BJ (cell line): ENCODE measurements at regions not wholly inside any gene's neighbourhood (a gene's known extent, or its start where the extent isn't known, plus 50 kb on each side); places are given as distances from the start of the nearest gene placed in this dataset.

Source experiments
- CTCF ChIA-PET: fragments of 350-600 bp; formaldehyde crosslinking; extraction: SDS; loops from one replicate; lab custom pipeline; 2021; ENCODE audit warnings: antibody characterized with exemption, inconsistent platforms; lab: Yijun Ruan, JAX
- POLR2A ChIA-PET: fragments of 300-600 bp; sonication (Branson Sonifier 250); formaldehyde crosslinking; extraction: SDS; loops from one replicate; lab custom pipeline; 2021; ENCODE audit warnings: antibody characterized with exemption; lab: Charles Lee
- DNase-seq: peaks from one replicate; pipeline ENCODE4 v3.0.0-alpha.2; 2011; ENCODE audit warnings: low read depth
- H3K27me3 ChIP-seq: 2 replicates; pipeline ENCODE4 v1.6.0; 2011; ENCODE audit warnings: low read length; ENCODE audit not compliant: control insufficient read depth, insufficient read depth
- H3K36me3 ChIP-seq: 2 replicates; pipeline ENCODE4 v1.5.1; 2011; ENCODE audit warnings: low read length; ENCODE audit not compliant: control insufficient read depth, insufficient read depth
- H3K4me3 ChIP-seq: 2 replicates; pipeline ENCODE4 v1.5.1; 2011; ENCODE audit warnings: low read depth, mild to moderate bottlenecking, control low read depth, low read length
- TF ChIP-seq, protein P1 (sequence below): IDR thresholded peaks from 2 replicates; pipeline ENCODE4 v1.5.1; 2011; ENCODE audit warnings: low read depth, mild to moderate bottlenecking, control low read depth, inconsistent platforms, low read length, moderate library complexity; ENCODE audit not compliant: insufficient read depth

DNA sequence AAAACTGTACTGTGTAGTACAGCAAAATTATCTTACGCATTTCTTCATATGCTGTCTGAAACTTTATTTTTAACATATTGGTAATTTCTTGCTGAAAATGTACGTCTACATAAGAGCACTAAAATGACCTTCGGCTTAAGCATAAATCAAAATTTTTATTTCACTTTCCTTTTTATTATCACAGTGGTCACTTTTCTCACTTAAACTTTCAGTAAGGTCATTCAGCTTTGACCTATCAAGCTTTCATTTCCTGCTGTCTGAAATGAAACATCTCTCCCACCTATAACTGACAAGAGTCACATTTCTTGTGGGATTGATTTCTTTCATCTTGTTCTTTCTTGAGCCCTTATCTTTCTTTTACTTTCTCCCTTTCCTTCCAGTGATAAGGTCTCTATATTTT lies 2212.7 kb upstream of the PCDH20 start:
- ChIA-PET CTCF (no interaction called here), POLR2A (no interaction called here)
- TF ChIP-seq, protein P1, sequence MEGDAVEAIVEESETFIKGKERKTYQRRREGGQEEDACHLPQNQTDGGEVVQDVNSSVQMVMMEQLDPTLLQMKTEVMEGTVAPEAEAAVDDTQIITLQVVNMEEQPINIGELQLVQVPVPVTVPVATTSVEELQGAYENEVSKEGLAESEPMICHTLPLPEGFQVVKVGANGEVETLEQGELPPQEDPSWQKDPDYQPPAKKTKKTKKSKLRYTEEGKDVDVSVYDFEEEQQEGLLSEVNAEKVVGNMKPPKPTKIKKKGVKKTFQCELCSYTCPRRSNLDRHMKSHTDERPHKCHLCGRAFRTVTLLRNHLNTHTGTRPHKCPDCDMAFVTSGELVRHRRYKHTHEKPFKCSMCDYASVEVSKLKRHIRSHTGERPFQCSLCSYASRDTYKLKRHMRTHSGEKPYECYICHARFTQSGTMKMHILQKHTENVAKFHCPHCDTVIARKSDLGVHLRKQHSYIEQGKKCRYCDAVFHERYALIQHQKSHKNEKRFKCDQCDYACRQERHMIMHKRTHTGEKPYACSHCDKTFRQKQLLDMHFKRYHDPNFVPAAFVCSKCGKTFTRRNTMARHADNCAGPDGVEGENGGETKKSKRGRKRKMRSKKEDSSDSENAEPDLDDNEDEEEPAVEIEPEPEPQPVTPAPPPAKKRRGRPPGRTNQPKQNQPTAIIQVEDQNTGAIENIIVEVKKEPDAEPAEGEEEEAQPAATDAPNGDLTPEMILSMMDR, result no peak
- DNase-seq, result no peak
- H3K4me3 ChIP-seq, result no peak overlapping the region
- no peaks in the 10 kb centered on the region for H3K36me3 ChIP-seq
- H3K27me3 ChIP-seq, result no peaks in the 10 kb centered on the region

- no peak for DNase-seq
- CTCF ChIA-PET, result no interaction called here
- Histone ChIP-seq H3K27me3 (no peaks in the 10 kb centered on the region), H3K4me3 (no peak overlapping the region), H3K36me3 (no peaks in the 10 kb centered on the region)
- POLR2A ChIA-PET, result no interaction called here
- TF ChIP-seq, protein P1, result no peak
Measured at GRCh38 chr13:63625869-63626268, 2210.2 kb upstream of the PCDH20 start.

DNA sequence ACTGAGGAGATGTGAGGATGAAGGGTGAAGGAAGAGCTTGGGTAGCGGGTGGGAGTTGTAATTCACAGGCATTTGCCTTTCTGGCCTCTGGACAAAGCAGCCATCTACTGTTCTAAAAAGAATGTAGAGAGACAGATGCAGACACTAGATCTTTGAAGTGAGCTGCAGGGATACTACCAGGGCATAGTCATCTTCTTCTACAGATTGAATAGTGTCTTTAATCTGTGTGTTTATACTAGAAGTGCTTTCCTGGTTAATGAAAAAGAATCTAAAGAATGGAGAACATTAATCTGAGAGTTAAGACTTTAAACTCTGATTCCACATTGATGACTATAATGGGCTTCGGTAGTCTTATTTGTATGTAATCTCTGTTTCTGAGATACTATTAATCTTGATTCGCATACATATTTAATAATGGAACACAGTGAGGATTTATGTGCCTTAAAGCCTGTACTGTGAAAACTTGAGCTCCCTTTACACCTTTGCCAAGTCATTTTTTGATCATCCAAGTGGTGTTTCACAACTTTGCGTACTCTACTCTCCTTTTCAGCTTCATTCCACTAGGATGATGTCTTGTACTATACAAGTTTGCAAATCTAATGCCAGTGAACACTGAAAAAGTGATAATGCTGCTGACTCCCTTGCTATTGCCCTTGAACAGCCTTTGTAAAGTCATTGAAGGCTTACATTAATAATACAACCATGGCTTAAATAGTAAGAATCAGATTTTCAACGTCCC lies 2199.4 kb upstream of the PCDH20 start:
- TF ChIP-seq, protein P1, result no peak
- Histone ChIP-seq H3K36me3 (no peaks in the 10 kb centered on the region), H3K27me3 (no peaks in the 10 kb centered on the region), H3K4me3 (no peak overlapping the region)
- CTCF ChIA-PET, result interaction anchor here (1.4 kb wide), 1 partner anchor 11 kb away, joined by 3 read pairs; no protein-coding TSS in a partner anchor
- DNase-seq, result no peak
- POLR2A ChIA-PET, result no interaction called here

- ChIA-PET CTCF (no interaction called here), POLR2A (no interaction called here)
- no peaks in the 10 kb centered on the region for H3K27me3 ChIP-seq
- TF ChIP-seq, protein P1, result no peak
- no peaks in the 10 kb centered on the region for H3K36me3 ChIP-seq
- no peak overlapping the region for H3K4me3 ChIP-seq
- DNase-seq, result no peak
Measured at GRCh38 chr13:63607153-63607552, 2191.5 kb upstream of the PCDH20 start.

DNA sequence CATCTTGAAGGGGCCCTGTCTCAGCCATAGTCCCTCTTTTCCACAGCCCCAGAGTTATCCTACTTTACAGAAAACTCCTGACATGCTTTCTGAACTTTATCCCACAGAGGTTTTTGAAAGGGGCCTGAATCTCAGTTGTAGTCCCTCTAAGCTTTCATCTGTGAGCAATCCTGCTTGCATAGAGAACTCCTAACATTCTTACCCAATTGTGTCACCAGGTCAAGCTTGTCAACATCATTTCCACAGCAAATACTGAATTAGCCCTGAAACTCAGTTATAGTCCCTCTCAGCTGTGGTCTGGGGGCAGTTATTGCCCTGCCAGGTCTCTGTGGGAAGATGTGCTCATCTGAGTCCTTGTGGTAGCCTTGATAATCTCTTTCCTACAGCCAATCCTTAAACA lies 2190.3 kb upstream of the PCDH20 start:
- H3K36me3 ChIP-seq, result no peaks in the 10 kb centered on the region
- H3K4me3 ChIP-seq, result no peak overlapping the region
- no peaks in the 10 kb centered on the region for H3K27me3 ChIP-seq
- ChIA-PET CTCF (no interaction called here), POLR2A (no interaction called here)
- DNase-seq, result no peak
- TF ChIP-seq, protein P1, result no peak
